ENCODE measurements at regions not wholly inside any gene's neighbourhood (a gene's known extent, or its start where the extent isn't known, plus 50 kb on each side); places are given as distances from the start of the nearest gene placed in this dataset.

- TF ChIP-seq TSHZ2 (CRISPR knock-in tag; IDR thresholded peaks at IDR 0.05) (no peak), CSDC2 (CRISPR knock-in tag; IDR thresholded peaks at IDR 0.05) (no peak), CREB5 (CRISPR knock-in tag; IDR thresholded peaks at IDR 0.05; ENCODE audit: low read depth) (no peak), GLIS3 (CRISPR knock-in tag; IDR thresholded peaks at IDR 0.05) (no peak), SNAI2 (CRISPR knock-in tag; IDR thresholded peaks at IDR 0.05) (no peak), TCF4 (CRISPR knock-in tag; IDR thresholded peaks at IDR 0.05; ENCODE audit: borderline replicate concordance) (no peak; the same call in 1 of the 2 replicates), ZNF70 (CRISPR knock-in tag; IDR thresholded peaks at IDR 0.05) (no peak), CSRNP3 (CRISPR knock-in tag; IDR thresholded peaks at IDR 0.05) (no peak), ESRRG (CRISPR knock-in tag; IDR thresholded peaks at IDR 0.05) (no peak), ZNF565 (CRISPR knock-in tag; conservative IDR thresholded peaks at IDR 0.05; ENCODE audit: low read depth) (no peak), RARB (CRISPR knock-in tag; IDR thresholded peaks at IDR 0.05) (no peak), ISL1 (CRISPR knock-in tag; IDR thresholded peaks at IDR 0.05) (no peak), ZC3H10 (CRISPR knock-in tag; IDR thresholded peaks at IDR 0.05) (no peak), TOX (CRISPR knock-in tag; IDR thresholded peaks at IDR 0.05; ENCODE audit: borderline replicate concordance) (no peak), ZNF8 (CRISPR knock-in tag; IDR thresholded peaks at IDR 0.05) (no peak), PATZ1 (CRISPR knock-in tag; IDR thresholded peaks at IDR 0.05; ENCODE audit: borderline replicate concordance) (no peak), OSR1 (CRISPR knock-in tag; IDR thresholded peaks at IDR 0.05) (no peak), BACH2 (CRISPR knock-in tag; IDR thresholded peaks at IDR 0.05; ENCODE audit: borderline replicate concordance) (no peak), ZFP3 (CRISPR knock-in tag; IDR thresholded peaks at IDR 0.05) (no peak), ARNTL (CRISPR knock-in tag; IDR thresholded peaks at IDR 0.05; ENCODE audit: borderline replicate concordance, low read depth) (no peak)
- ATAC-seq, result no peak
These were observed 921.5 kb downstream of the KCNT2 start for GRCh38 chr1:195686764-195687163.

GRCh38 chr1:195664628-195665027, 943.6 kb downstream of the KCNT2 start:
- no peak for TF ChIP-seq CREB5 (CRISPR knock-in tag; IDR thresholded peaks at IDR 0.05; ENCODE audit: low read depth)
- no peak for TF ChIP-seq PATZ1 (CRISPR knock-in tag; IDR thresholded peaks at IDR 0.05; ENCODE audit: borderline replicate concordance)
- TF ChIP-seq ZNF565 (CRISPR knock-in tag; conservative IDR thresholded peaks at IDR 0.05; ENCODE audit: low read depth), result no peak
- no peak for ATAC-seq
